BE2C (cell line): ENCODE measurements at regions not wholly inside any gene's neighbourhood (a gene's known extent, or its start where the extent isn't known, plus 50 kb on each side); places are given as distances from the start of the nearest gene placed in this dataset.

ENCODE experiments used
- DNase-seq: peaks from one replicate; pipeline ENCODE4 v3.0.0-alpha.2; 2020
- H3K27me3 ChIP-seq: fragments of 250-450 bp; sonication (Bioruptor Pico); 2 replicates; pipeline ENCODE4 v1.5.1; 2020; ENCODE audit warnings: mild to moderate bottlenecking
- H3K36me3 ChIP-seq: fragments of 250-450 bp; sonication (Bioruptor Pico); 2 replicates; pipeline ENCODE4 v1.5.1; 2020; ENCODE audit warnings: mild to moderate bottlenecking
- H3K4me1 ChIP-seq: fragments of 250-450 bp; sonication (Bioruptor Pico); 2 replicates; pipeline ENCODE4 v1.5.1; 2020
- H3K4me3 ChIP-seq: 2 replicates; pipeline ENCODE4 v1.5.1; 2011; ENCODE audit warnings: low read depth, low read length
- H3K9me3 ChIP-seq: fragments of 250-450 bp; sonication (Bioruptor Pico); 2 replicates; pipeline ENCODE4 v1.5.1; 2020
- TF ChIP-seq, protein P1 (sequence below): IDR thresholded peaks from 2 replicates; pipeline ENCODE4 v1.5.1; 2012; ENCODE audit warnings: mild to moderate bottlenecking, low read depth, low read length

DNA sequence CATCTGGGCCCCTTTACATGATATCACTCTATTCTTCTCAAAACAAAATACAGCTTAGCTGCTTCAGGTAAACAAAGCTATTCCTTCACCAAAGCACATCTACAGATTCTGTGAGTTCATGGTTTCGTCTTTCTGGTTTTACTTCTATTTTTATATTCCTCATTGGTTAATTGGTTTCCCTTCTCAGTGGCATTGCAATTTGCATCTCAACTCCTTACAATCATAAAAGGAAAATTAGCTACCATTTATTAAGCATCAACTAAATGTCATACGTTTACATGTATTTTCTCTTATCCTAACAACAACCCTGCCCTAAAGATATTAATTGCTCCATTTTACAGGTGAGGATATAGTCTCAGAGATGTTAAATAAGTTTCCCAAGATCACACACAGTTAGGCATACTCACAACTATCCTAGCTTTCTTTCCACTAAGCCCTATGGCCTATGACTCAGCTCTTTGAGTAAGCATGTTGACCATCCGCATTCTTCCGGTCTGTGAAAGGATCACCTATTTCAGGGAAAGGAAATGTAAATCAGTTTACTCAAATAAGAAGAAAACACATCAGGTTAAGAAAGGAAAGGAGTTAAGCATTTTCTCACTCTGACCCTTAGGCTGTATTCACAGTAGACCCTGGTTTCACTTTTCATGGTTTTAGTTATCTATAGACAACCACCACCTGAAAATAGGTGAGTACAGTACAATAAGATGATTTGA is 146.1 kb downstream of the CAAP1 start:
- Histone ChIP-seq H3K36me3 (no peaks in the 10 kb centered on the region), H3K9me3 (no peaks in the 10 kb centered on the region), H3K27me3 (no peaks in the 10 kb centered on the region), H3K4me1 (no peaks in the 10 kb centered on the region), H3K4me3 (no peak overlapping the region)
- TF ChIP-seq, protein P1, sequence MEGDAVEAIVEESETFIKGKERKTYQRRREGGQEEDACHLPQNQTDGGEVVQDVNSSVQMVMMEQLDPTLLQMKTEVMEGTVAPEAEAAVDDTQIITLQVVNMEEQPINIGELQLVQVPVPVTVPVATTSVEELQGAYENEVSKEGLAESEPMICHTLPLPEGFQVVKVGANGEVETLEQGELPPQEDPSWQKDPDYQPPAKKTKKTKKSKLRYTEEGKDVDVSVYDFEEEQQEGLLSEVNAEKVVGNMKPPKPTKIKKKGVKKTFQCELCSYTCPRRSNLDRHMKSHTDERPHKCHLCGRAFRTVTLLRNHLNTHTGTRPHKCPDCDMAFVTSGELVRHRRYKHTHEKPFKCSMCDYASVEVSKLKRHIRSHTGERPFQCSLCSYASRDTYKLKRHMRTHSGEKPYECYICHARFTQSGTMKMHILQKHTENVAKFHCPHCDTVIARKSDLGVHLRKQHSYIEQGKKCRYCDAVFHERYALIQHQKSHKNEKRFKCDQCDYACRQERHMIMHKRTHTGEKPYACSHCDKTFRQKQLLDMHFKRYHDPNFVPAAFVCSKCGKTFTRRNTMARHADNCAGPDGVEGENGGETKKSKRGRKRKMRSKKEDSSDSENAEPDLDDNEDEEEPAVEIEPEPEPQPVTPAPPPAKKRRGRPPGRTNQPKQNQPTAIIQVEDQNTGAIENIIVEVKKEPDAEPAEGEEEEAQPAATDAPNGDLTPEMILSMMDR, result no peak
- DNase-seq, result no peak

DNA sequence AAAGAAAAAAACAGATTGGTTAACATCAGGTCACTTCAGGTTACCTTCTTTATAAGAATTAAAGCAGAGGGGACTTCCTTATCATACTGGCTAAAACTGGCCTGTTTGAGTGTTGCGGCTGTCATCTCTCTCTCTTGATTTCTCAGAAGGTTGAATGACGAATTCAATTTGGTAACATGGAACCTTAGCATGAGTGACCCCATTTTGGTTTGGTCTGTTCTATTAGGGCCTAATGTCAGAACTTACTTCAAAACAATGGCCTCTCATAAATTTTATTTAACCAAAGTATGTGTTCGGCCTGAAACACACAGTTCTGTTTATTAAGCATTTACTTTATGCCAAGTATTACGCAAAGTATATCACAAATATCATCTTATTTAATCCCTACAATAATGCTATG is 147.5 kb downstream of the CAAP1 start:
- Histone ChIP-seq H3K4me1 (no peaks in the 10 kb centered on the region), H3K27me3 (no peaks in the 10 kb centered on the region), H3K36me3 (no peaks in the 10 kb centered on the region), H3K4me3 (no peak overlapping the region), H3K9me3 (no peaks in the 10 kb centered on the region)
- DNase-seq, result no peak
- TF ChIP-seq, protein P1, result no peak

DNA sequence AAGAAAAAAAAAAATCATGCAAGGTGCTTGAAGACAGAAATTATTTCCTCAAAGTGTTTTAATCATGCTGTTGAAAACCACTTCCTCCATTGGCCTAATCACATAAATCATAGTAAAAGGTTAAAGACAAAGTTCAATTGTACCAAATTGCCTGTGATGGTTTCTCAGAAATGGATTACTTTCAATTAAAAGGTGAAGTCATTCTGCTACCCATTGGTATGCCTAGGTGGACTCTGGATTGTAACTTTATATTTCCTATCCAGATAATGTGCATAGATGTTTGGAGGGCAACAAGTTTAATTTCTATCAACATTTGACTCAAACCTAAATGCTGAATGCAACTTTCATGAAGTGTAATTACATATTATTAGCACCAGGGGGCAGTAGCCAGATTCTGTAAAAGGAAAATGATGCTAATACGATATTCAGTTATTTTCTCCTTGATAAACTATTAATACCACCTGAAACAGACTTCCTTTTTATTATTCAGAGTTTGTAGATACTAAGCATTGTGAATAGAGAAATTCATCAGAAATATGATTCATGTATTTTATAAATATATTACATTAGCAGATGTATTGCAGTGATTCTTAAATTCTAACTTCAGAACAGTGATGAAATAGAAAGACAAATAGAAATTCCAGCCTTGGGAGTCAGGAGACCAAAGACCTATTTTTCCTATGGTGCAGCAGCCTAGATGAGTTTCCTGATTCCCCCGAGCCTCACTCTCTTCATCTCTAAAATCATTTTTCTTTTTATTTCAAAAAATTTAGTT is 148.2 kb downstream of the CAAP1 start:
- H3K4me3 ChIP-seq, result no peak overlapping the region
- no peaks in the 10 kb centered on the region for H3K27me3 ChIP-seq
- DNase-seq, result no peak
- TF ChIP-seq, protein P1, result peak; percentile 63
- H3K4me1 ChIP-seq, result no peaks in the 10 kb centered on the region
- no peaks in the 10 kb centered on the region for H3K9me3 ChIP-seq
- no peaks in the 10 kb centered on the region for H3K36me3 ChIP-seq

DNA sequence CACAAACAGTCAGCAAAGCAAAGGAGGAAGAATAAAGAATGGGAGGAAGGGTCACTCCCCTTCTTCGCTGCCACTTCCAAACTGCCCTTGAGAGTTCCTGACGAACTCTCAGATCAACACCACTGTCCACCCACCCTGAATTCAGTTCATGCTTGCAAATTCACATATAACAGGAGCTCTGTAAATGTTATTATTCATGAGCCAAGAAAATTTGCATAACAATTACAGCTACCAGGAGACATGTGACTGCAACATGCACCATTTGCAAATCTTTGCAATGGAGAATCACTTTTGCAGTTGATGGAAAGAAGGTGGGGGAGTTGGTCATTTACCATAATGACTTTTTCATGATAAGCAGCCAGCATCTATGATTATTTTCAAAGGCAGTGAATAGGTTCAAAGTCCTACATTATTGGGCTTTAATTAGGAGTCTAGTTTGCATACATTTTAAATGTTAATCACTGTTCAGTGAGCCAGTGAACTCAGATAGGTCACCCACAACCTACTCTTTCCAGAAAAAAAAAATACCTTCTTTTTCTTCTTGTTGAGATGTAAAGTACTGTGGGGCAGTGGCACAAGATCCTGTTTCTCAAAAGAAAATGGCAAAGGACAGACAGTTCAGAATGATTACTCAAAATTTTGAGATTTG is 149.7 kb downstream of the CAAP1 start:
- Histone ChIP-seq H3K4me1 (no peaks in the 10 kb centered on the region), H3K27me3 (no peaks in the 10 kb centered on the region), H3K4me3 (no peak overlapping the region), H3K36me3 (no peaks in the 10 kb centered on the region), H3K9me3 (no peaks in the 10 kb centered on the region)
- TF ChIP-seq, protein P1, result no peak
- DNase-seq, result no peak

DNA sequence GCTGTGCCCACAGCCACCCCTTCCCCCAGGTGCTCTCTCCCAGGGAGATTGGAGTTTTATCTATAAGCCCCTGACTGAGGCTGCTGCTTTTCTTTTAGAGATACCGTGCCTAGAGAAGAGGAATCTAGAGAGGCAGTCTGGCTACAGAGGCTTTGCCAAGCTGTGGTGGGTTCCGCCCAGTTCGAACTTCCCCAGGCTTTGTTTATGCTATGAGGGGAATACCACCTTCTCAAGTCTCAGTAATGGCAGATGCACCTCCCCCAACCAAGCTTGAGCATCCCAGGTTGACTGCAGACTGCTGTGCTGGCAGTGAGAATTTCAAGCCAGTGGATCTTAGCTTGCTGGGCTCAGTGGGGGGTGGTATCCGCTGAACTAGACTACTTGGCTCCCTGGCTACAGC is 157.4 kb downstream of the CAAP1 start:
- Histone ChIP-seq H3K36me3 (no peaks in the 10 kb centered on the region), H3K9me3 (no peaks in the 10 kb centered on the region), H3K4me1 (no peaks in the 10 kb centered on the region), H3K4me3 (no peak overlapping the region), H3K27me3 (no peaks in the 10 kb centered on the region)
- TF ChIP-seq, protein P1, result no peak
- no peak for DNase-seq

DNA sequence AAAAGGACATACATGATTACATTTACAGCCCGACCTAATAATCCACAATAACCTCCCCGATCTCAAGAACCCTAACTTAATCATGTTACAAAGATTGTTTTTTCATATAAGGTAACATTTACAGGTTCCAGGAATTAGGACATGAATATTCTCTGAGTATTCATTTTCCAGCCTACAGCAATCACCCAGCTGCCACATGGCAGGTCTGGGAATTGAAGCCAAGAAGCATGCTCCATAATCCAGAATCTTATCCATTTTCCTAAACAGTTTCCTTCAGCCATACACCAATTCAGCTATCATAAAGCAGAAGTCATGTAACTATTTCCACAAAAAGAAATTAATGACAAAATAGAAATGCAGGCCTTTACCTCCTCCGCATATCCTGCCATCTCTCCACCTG is 163.4 kb downstream of the CAAP1 start:
- Histone ChIP-seq H3K4me1 (peaks cover 4% of the 10 kb centered on the region; the same call in 1 of the 2 replicates), H3K36me3 (no peaks in the 10 kb centered on the region), H3K9me3 (no peaks in the 10 kb centered on the region), H3K4me3 (no peak overlapping the region), H3K27me3 (no peaks in the 10 kb centered on the region)
- DNase-seq, result no peak
- TF ChIP-seq, protein P1, result no peak
